GM21576 (cell line): ENCODE measurements at regions not wholly inside any gene's neighbourhood (a gene's known extent, or its start where the extent isn't known, plus 50 kb on each side); places are given as distances from the start of the nearest gene placed in this dataset.

Source experiments
- ATAC-seq: cut with Tn5 transposase; IDR thresholded peaks from one replicate; pipeline ENCODE4 v1.9.1; 2021; ENCODE audit warnings: mild to moderate bottlenecking, moderate library complexity; ENCODE audit not compliant: unreplicated experiment

GRCh38 chr19:31962561-31962996, 382.8 kb upstream of the ZNF507 start:
- no peak for ATAC-seq

DNA sequence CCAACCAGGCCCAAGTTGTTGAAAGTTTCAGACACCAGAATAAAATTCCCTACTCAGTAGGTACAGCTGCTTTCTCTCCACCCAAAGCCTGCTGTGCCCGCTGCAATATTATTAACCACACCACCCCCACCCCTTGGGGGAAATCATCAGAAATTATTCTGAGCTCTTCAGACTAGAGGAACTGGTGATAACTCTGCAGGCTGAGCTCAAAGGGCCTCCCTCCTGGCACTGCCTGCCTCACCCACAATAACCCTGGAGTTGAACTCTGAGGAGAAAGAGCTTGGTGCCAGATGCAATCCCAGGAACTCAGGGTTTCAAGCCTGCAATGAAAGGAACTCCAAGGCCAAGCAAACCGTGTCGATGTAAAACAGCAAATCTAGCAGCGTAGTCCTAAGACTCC, 381.7 kb upstream of the ZNF507 start:
- ATAC-seq: no peak

- ATAC-seq: no peak
Measured at GRCh38 chr19:31969016-31969415, 376.4 kb upstream of the ZNF507 start.

DNA sequence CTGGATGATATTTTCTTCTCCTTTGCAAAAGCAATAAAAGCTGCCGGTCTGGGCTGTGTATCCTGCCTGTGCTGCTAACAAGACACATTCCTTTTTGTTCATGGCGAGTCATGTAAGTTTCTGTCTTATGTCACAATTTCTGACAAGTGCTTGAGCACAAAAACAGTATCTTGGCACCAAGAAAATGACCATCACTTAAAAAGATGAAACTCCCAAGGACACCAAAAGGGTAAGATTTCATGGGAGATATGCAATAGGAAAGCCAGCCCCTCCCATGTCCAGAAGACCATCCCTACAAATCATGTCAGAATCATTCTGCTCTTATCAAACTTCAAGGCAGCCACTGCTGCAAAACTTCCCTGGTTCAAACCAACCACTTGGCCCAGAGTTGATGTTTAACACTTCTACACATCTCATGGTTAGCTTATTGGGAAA, 375.4 kb upstream of the ZNF507 start:
- no peak for ATAC-seq

GRCh38 chr19:31974290-31974689, 371.1 kb upstream of the ZNF507 start:
- no peak for ATAC-seq

GRCh38 chr19:31974941-31975340, 370.5 kb upstream of the ZNF507 start:
- ATAC-seq: no peak

GRCh38 chr19:31975461-31975860, 369.9 kb upstream of the ZNF507 start:
- ATAC-seq: no peak

DNA sequence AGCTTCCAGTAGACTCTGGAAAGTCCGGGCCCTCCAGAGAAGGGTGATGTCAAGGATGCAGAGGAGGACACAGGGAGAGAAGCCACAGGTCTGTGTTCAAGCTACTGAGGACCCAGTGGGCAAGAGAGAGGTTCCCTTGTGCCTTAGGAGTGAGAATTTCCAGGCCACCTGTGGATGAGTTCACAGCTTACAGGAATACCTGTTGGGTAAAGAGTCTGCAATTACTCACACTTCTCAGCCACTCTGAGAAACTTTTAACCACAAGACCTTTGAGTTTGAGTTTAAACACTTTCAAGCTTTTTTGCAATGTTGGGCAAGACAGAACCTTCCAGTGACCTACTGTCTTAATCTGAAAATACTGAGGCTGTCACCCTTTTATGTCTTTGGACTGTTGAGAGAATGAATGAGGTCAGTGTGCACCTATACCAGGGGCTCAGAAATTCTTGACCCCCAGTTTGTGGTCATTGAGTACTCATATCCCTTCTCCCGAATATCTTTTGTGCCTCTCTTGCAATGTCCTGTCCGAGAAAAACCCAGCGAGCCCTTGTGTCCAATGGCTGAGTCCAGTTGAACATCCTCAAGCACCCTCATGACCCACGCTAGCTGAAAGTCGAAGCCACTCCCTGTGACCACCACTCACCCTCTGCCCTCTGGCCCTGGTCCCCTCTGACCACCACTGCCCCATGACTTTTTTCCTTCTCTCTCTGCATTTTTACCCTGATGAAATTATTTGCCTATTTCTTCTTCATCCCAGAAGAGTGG, 368.5 kb upstream of the ZNF507 start:
- ATAC-seq: no peak

DNA sequence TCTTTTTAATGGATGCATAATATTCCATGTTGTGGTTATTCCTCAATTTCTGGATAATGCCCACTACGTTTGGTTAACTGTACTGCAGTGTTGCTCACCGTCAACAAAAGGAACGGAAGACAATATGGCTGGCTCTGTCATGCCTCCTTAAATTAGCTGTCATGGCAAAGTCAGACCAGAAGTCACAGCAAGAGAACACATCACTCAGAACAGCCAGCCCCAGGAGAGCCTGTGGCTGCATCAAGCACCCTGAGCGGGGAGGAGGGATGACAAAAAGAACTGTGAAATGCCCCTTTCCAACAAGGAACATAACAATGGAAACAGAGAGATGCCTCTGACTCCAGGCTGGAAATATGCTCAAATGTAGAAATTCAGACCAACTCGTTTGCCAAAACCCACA, 366.0 kb upstream of the ZNF507 start:
- no peak for ATAC-seq

DNA sequence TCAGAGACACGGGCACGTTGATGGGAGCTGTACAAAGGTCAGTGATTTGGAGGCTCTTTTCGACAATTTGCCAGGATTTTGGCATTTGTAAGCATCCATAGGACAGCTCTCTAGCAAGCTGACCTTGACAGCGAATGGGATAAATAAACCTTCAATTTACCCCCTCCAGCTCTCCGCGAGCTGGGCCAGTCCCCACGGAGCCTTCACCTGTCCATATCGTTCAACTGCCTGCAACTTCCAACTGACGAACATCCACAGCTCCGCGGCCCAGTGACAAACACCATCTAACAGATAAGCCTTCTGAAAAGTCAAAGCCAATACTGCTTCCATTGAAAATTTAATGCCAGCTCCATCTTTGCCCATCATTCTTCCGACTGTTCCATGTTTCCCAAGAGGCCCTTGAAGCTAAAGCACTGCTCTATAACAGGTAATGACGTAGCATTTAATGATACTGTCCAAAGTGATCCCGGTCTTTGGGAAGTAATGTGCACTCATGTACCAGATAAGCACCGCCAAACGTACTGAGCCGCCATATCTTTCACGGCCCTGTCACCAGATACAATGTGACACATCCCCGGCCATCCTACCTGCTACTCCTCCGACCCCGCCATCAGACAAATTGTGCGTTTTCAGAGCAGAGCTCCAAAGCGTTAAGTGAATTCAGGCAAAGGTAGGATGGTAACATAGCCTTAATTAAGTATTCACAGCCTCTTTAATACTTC, 365.3 kb upstream of the ZNF507 start:
- no peak for ATAC-seq

DNA sequence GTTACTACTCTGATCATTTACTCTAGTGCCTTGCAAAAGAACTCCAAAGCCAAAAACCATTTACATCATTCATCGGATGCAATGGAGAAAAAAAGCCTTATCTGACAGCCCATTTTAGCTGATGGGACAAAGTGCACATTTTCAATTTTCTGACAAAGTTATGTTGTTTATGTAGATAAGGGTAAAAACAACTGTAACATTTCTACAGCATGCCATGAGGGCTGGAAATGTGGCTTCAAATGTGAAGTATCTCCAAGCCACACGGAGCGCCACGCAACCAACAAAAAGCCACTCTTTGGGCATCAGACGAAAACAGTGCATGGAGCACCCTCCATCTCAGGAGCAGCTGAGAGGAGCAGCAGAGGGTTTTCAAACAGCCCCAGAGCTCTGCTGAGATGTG, 364.6 kb upstream of the ZNF507 start:
- ATAC-seq: no peak

GRCh38 chr19:31981545-31981944, 363.9 kb upstream of the ZNF507 start:
- ATAC-seq: no peak

DNA sequence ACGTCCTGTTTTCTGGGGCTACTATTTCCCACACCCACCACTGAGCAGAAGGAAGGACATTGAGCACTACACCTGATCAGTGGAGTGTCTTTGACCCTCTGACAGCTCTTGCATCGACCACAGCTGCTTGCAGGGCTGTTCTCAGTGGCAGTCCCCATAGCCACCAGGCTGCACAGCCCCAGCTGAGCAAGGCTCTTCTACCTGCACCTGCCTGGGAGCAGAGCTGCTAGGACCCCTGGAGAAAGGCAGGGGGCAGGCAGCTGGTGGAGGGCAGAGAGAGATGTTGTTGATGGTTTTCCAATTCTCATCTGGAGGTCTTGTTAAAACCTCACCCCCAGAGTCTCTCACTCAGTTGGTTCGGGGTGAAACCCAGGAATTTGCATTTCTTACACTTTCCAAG, 361.8 kb upstream of the ZNF507 start:
- ATAC-seq: no peak

GRCh38 chr19:31985001-31985605, 360.3 kb upstream of the ZNF507 start:
- ATAC-seq: no peak

DNA sequence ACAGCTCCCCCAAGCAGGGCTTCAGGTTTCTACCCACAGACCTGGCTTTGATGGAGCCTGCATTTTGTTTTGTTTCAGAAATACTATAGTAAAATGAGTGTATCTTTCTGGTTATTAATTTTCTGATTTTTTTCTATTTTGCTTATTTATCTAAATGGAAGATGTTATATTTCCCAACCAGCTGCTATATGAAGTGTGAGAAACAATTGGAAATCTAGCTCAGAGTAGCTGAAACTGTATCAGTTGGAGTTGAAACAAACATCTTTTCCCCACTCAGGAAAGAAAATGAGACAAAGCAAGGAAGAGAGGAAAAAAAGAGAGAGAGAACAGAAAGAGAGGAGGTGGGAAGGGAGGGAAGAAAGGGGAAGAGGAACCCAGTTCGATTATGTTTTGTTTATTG, 358.5 kb upstream of the ZNF507 start:
- no peak for ATAC-seq

DNA sequence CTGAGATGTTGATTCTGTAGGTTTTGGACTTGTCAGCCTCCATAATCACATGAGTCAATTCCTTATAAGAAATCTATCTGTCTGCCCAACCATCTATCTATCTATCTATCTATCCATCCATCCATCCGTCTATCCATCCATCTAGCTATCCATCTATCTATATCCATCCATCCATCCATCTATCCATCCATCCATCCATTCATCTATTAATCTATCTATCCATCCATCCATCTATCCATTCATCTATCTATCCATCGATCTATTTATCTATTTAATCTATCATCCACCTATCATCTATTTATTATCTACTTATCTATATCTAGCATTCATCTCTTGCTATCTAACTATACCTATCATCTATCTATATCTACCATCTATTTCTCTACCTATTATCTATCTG, 357.2 kb upstream of the ZNF507 start:
- ATAC-seq: no peak

DNA sequence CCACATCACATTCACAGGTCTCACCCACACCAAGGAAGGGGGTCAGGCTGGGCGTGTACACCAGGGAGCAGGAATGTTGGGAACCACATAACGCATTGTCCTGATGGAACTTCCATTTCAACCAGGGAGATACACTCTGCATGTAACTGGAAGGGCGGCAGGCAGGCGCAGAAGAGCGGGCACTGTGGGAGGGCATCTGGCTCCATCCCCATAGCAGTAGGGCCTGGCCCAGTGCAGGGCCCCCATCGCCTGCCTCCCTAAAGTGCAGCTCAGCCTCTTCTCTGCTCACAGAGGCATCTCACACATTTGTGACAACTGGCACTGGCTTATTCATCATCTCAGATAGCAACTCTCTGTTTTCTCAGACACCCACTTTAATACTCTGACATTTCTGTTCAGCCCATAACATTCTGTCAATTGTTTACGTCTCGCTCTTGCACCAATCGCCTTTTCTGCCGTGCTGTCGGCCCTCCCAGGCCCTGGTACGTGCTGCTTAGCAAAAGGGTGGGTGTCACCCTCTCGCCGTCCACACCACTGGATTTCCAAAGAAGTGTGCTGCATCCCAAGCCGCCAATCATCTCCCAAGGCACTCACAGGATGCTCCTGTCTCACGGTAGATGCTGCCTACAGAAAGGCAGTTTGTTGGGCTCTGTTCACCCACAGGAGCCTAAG, 353.3 kb upstream of the ZNF507 start:
- no peak for ATAC-seq

DNA sequence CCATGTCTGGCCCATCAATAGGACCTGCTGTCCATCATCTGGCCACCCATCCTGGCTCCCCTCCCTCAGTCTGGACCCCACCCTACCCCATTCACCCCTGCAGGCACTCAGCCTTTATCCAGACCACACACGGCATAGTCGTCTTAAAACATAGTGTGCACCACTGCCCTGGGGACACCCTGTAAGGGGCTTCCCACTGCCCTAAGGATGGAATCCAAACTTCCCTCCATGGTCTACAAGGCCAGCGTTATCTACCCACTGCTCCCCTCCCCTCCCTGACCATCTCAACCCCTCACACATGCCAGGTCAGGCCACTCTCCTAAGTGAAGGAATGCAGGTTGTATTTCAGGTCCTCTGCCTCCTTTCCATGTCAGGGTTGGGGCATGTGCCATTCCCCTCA, 352.7 kb upstream of the ZNF507 start:
- no peak for ATAC-seq

DNA sequence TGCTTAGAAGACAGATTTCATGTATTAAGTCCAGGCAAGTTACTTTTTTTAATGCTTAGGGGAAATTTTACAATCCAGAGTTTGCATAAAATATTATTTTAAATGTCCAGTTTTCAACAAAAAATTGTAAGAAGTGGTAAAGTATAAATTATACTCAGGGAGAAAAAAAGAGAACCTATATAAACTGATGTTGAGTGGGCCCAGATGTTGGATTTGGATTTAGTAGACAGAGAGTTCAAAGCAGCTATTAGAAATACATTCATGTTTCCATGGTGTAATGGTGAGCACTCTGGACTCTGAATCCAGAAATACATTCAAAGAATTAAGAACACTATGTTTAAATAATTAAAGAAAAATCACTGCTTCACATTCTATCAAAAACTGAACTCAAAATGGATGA, 349.9 kb upstream of the ZNF507 start:
- ATAC-seq: no peak

DNA sequence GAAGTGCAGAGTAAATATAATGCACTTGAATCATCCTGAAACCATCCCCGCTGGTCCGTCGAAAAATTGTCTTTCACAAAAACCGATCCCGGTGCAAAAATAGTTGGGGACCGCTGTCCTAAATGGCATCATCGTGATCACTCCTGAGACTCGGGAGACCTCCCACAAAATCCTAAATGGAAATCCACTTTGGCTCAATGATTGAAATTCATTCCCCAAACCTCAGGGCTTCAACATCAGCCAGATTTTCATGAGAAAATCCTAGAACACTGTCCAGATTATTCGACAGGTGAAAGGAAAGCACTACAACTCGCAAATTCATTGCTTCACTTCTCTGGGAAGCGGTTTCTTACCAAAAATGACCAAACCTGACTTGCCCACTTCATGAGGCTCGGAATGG, 335.3 kb upstream of the ZNF507 start:
- ATAC-seq: no peak

- ATAC-seq: no peak
Measured at GRCh38 chr19:32012206-32012605, 333.2 kb upstream of the ZNF507 start.
